ENCODE measurements at regions not wholly inside any gene's neighbourhood (a gene's known extent, or its start where the extent isn't known, plus 50 kb on each side); places are given as distances from the start of the nearest gene placed in this dataset.

GRCh38 chr4:153138736-153139135 is 65.5 kb upstream of the TRIM2 start:
- in situ Hi-C loops (cut with MboI; ENCODE audit: low sequenced_read_pairs in 4 of 4): loop anchor here in 1 of 4 donors (25.0 kb wide), 1 partner anchor 499 kb away; no protein-coding TSS in a partner anchor

GRCh38 chr4:153140294-153140693 is 63.9 kb upstream of the TRIM2 start:
- Histone ChIP-seq H3K27ac (no peak overlapping the region), H3K4me3 (no peak overlapping the region), H3K36me3 (no peaks in the 10 kb centered on the region), H3K27me3 (no peaks in the 10 kb centered on the region), H3K9me3 (no peaks in the 10 kb centered on the region), H3K4me1 (peaks cover 0 to 6% of the 10 kb centered on the region in 2 donors)
- DNase-seq (no peak), ATAC-seq (no peak)
- in situ Hi-C loops (cut with MboI; ENCODE audit: low sequenced_read_pairs in 4 of 4): loop anchor here (5.0 to 25.0 kb wide), 5 partner anchors 177 to 497 kb away; no protein-coding TSS in a partner anchor
- no peak for TF ChIP-seq POLR2A (IDR thresholded peaks at IDR 0.05)
- TF ChIP-seq, protein P1, sequence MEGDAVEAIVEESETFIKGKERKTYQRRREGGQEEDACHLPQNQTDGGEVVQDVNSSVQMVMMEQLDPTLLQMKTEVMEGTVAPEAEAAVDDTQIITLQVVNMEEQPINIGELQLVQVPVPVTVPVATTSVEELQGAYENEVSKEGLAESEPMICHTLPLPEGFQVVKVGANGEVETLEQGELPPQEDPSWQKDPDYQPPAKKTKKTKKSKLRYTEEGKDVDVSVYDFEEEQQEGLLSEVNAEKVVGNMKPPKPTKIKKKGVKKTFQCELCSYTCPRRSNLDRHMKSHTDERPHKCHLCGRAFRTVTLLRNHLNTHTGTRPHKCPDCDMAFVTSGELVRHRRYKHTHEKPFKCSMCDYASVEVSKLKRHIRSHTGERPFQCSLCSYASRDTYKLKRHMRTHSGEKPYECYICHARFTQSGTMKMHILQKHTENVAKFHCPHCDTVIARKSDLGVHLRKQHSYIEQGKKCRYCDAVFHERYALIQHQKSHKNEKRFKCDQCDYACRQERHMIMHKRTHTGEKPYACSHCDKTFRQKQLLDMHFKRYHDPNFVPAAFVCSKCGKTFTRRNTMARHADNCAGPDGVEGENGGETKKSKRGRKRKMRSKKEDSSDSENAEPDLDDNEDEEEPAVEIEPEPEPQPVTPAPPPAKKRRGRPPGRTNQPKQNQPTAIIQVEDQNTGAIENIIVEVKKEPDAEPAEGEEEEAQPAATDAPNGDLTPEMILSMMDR (IDR thresholded peaks at IDR 0.05 in 4 of 5, conservative IDR thresholded peaks at IDR 0.05 in 1 of 5): no peak
- intact Hi-C loops (cut with DNase I; ENCODE audit: low total_unique reads): loop anchor here (5.0 kb wide), 2 partner anchors 437 to 507 kb away; no protein-coding TSS in a partner anchor

More at GRCh38 chr4:153138736-153139135, 65.5 kb upstream of the TRIM2 start:
- Histone ChIP-seq H3K36me3 (no peaks in the 10 kb centered on the region), H3K27me3 (no peaks in the 10 kb centered on the region), H3K4me3 (no peak overlapping the region), H3K4me1 (peaks cover 0 to 6% of the 10 kb centered on the region in 2 donors), H3K27ac (no peak overlapping the region), H3K9me3 (no peaks in the 10 kb centered on the region)
- TF ChIP-seq, protein P1 (IDR thresholded peaks at IDR 0.05 in 4 of 5, conservative IDR thresholded peaks at IDR 0.05 in 1 of 5): no peak
- TF ChIP-seq POLR2A (IDR thresholded peaks at IDR 0.05): no peak
- intact Hi-C loops (cut with DNase I; ENCODE audit: low total_unique reads): no loop called here
- DNase-seq (no peak), ATAC-seq (no peak)

- TF ChIP-seq POLR2A (IDR thresholded peaks at IDR 0.05): no peak
- TF ChIP-seq, protein P1 (IDR thresholded peaks at IDR 0.05 in 4 of 5, conservative IDR thresholded peaks at IDR 0.05 in 1 of 5): no peak
- intact Hi-C loops (cut with DNase I; ENCODE audit: low total_unique reads) (loop anchor here (5.0 kb wide), 2 partner anchors 436 to 506 kb away; no protein-coding TSS in a partner anchor), in situ Hi-C loops (cut with MboI; ENCODE audit: low sequenced_read_pairs in 4 of 4) (loop anchor here (5.0 to 25.0 kb wide), 5 partner anchors 176 to 496 kb away; no protein-coding TSS in a partner anchor)
- Histone ChIP-seq H3K4me1 (peaks cover 0 to 6% of the 10 kb centered on the region in 2 donors), H3K4me3 (no peak overlapping the region), H3K9me3 (no peaks in the 10 kb centered on the region), H3K27ac (no peak overlapping the region), H3K36me3 (no peaks in the 10 kb centered on the region), H3K27me3 (no peaks in the 10 kb centered on the region)
- ATAC-seq (no peak), DNase-seq (no peak)
Measured at GRCh38 chr4:153141238-153141637, 63.0 kb upstream of the TRIM2 start.

DNA sequence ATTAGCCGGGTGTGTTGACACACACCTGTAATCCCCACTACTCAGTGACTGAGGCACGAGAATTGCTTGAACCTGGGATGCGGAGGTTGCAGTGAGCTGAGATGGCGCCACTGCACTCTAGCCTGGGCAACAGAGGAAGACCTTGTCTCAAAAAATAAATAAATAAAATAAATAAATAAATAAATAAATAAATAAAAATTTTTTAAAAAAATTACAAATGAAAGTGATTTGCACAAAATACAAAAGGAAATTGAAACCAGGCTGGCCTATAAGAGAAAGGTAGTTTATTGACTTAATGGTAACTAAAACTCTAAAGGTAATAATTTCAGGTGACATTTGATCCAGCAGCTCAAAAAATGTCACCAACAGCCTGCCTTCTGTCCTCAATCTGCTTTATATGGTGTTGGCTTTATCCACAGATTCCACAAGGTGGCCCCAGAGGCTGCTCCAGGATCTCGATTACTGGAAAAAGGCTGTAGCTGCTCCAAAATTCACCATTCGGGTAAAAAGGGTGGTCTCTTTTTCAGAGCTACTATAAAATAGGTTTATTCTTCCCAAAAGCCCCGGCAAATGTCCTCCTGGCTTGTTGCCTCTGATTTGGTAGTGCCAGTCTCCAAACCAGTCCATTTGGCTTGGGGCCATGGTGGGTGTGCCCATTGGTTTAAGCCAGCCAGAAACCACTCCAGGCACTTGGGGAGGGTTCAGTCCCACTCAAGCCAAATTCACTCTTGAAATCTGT is 61.4 kb upstream of the TRIM2 start:
- in situ Hi-C loops (cut with MboI; ENCODE audit: low sequenced_read_pairs in 4 of 4): loop anchor here (5.0 to 25.0 kb wide), 5 partner anchors 174 to 494 kb away; no protein-coding TSS in a partner anchor
- Histone ChIP-seq H3K27ac (no peak overlapping the region), H3K4me1 (peaks cover 0 to 6% of the 10 kb centered on the region in 2 donors), H3K9me3 (no peaks in the 10 kb centered on the region), H3K36me3 (no peaks in the 10 kb centered on the region), H3K4me3 (peak overlapping the region in 3 of 4 donors; percentile 16 to 44 (median 26)), H3K27me3 (no peaks in the 10 kb centered on the region)
- TF ChIP-seq, protein P1 (IDR thresholded peaks at IDR 0.05 in 4 of 5, conservative IDR thresholded peaks at IDR 0.05 in 1 of 5): peak; percentile 68 to 82 (median 74)
- no peak for TF ChIP-seq POLR2A (IDR thresholded peaks at IDR 0.05)
- ATAC-seq (peak; percentile 60 to 65), DNase-seq (peak; percentile 8 to 35)
- intact Hi-C loops (cut with DNase I; ENCODE audit: low total_unique reads): loop anchor here (1.0 to 5.0 kb wide), 3 partner anchors 175 to 504 kb away; no protein-coding TSS in a partner anchor

All from gastrocnemius medialis (tissue), 4 donors.